ENCODE measurements at regions not wholly inside any gene's neighbourhood (a gene's known extent, or its start where the extent isn't known, plus 50 kb on each side); places are given as distances from the start of the nearest gene placed in this dataset.
"Not testable (repeated sequence)": the region's sequence is repeated elsewhere in the genome, so short reads cannot be mapped to it uniquely, and the experiment has no call there.

DNA sequence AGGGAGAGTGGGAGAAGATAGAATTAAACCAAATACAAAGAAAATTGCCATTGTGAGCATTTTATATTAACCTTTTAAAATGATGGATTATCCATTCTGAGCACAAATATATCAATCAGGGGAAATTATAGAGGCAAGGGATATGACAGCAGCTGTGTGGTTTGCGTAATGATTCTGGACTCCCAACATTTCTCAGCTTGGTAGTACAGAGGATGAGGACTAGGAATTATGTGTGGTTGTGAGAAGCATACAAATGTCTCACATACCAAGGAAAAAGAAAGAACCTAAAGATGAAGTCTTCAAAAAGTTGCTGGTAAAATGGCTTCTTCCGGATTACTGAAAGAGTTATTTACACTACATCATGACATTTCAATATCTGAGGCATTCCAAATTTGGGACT is 674.6 kb upstream of the NR3C2 start:
- DNase-seq = no peak

DNA sequence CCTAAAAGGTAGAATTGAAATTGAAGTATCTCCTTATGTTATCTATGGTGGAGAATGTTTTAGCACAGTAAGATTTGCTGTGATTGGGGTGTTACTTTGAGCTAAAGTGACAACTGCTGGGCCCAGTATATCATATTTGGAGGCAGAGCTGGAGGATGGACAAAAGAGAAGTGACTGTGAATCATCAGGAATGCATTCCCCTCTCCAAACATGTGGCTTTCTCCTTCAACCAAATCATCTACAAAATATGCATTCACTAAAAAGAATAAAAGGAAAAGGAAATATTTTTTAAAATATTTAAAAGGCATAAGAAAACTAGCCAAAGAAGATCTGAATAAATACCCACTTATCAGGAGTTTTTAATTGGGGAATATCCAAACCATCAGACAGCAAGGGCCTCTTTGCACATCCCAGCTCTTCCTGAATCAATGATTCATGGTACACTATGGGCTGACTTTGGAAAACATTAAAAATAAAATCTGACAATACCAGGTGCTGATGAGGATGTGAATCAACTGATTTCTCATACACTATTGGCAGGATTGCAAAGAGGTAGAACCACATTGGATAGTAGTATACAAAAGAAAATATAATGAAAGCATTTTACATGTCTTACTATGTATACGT is 671.7 kb upstream of the NR3C2 start:
- DNase-seq = no peak

DNA sequence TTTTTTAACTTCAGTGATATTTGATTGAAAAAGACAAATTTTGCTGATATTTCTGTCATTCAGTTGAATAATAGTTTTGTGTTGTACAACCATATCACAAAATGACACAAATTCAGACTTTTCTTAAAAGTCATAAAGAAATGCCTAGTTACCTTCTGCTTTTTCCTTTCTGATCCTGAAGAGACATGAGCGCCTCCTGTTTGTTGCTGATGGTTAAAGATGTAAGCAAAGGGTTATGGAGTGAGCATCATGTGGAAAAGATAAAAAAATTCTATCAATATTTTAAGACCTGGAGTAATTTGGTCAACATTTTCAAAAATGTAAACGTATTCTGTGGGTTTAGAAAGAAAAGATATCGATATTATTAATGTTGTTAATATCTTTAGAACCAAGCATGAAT is 669.9 kb upstream of the NR3C2 start:
- no peak for DNase-seq

DNA sequence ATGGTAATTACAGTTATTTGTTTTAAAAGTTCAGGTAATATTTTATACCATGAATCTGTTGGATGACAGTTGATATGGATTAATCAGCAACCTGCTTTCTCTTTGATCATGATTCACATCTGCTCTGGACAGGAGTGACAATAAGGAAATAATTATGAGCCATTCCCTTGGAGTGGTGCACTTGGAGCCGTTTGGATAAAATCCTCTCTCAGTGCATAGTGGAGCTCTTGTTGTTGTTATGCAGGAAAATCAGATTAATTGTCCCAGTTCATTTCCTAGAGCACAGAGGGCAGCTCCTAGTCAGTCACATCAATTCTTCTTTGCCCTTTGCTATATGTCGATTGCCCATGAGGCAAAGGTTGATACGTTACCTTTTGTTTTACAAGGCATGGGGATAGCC is 668.3 kb upstream of the NR3C2 start:
- DNase-seq = no peak

DNA sequence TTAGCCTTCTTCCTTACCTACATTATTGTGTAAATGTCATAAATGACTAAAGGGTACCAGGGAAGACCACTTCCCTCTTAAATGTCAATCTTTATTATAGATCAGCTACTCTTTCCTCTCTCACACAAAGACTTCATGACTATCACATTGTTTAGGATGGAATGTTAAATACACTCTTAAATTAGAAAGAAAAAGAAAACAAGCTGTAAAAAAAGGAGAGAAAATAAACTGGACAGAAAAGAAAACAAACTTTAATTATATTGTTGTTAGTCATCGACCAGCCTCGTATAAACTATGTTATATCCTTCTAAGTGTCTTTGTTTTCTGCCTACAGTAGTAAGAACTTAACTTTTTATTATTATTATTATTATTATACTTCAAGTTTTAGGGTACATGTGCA is 666.4 kb upstream of the NR3C2 start:
- no peak for DNase-seq

DNA sequence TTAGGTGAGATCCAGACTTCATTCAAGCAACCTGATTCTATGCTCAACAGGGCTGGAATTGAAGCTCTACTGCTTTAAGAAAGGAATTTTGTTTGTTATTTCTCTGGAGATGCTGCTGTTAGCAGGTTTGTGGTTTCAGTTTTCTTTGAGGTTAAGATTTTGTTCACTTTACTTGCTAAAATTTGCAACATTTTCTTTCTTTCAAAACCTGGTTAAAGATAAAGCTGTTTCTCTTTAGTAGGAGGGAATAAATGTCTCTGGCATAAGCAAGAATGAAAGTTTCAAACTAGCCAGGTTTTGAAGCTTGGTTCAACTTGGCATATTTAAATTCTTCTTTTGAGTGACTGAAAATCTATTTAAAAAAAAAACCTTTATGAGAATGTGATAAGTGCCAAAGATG is 660.6 kb upstream of the NR3C2 start:
- no peak for DNase-seq

DNA sequence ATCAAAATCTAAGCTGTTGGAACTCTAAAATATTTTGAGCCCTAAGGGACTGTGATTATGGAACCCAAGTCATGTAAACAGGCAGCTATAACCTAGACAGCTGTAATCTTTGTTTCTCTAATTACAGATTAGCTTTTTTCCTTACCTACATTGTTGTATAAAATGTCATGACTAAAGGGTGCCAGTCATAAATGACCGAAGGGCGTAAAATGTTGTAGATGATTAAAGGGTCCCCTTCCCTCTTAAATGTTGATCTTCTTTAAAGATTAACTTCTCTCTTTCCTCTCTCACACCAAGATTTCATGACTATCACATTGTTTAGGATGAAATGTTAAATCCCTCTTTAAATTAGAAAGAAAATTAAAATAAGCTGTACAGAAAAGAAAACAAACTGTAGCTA is 659.4 kb upstream of the NR3C2 start:
- DNase-seq = no peak

DNA sequence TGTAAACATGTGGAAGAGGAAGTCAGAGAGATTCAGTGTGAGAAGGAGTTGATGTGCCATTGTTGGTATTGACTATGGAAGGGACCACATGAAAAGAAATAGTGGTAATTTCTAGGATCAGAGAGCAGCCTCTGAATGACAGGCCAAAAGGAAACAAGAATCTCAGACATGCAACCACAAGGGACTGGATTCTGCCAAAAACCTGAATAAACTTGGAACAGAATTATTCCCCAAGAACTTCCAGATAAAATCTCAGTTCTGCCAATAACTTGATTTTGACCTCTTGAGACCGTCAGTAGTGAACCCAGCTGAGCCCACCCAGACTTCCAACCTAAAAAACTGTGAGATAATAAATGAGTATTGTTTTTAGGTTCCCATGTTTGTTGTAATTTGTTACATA is 653.6 kb upstream of the NR3C2 start:
- DNase-seq = no peak

DNA sequence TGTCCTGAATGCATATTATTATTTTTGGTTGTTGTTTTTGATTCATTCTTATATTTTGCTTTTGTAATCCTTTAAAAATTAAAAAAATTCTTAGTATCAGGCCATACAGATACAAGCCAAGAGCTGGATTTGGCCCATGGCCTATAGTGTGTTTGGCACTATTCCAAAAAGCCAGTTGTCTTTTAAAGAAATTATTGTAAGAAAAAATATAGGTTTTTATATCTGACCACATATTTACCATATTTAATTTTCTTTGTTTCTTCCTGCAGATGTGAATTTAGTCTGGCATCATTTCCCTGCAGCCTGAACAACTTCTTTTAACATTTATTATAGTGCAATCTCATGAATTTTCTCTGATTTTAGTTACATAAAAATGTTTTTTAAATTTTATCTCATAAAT is 652.8 kb upstream of the NR3C2 start:
- no peak for DNase-seq

DNA sequence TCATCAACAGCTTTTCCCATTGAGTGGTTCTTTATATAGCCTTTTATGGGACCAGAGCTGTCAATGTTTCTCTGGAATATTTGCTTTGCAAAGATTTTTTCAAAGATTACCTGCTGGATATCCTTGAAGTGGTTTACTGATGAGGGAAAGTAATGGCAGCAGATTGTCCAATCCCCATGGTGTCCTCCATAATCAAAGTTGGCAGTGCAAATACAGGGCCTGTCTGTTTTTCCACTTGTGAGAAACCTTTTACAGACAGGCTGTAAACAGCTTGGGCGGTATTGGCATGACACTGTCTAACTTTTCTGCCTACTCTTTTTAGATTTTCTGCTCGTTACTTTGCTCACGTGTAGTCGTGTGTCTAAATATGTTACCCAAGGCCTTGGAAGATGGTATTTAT is 641.9 kb upstream of the NR3C2 start:
- DNase-seq = no peak

DNA sequence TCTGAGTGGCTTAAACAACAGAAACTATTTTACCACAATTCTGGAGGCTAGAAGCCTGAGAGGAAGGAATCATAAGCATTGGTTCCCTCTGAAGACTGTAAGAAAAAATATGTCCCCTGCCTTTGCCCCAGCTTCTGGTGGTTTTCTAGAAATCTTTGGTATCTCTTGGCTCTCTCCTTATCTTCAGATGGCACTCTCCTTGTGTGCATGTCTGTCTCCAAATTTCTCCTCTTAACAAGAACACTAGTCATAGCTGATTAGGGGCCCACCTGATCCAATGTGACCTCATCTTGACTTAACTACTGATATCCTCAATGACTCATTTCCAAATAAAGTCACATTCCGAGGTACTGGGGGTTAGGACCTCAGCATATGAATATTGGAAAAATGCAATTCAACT is 635.0 kb upstream of the NR3C2 start:
- no peak for DNase-seq

DNA sequence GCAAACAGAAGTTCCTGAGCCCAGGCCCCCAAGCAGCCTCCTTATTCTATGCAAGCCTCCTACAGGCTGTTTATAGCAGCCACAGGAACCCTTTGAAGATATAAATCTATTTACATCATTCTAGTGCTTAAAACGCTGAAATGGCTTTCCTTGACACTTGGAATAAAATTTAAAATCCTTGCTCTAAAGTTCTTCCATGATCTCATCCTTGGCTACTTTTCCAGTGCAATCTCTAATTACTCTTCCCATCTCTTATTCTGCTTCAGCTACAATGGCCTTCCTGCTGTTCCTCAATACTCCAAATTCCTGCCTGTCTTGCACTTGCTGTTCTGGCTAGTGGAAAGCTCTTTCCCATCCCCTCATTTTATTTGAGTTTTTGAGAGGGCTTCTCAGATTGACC is 634.2 kb upstream of the NR3C2 start:
- DNase-seq = no peak

DNA sequence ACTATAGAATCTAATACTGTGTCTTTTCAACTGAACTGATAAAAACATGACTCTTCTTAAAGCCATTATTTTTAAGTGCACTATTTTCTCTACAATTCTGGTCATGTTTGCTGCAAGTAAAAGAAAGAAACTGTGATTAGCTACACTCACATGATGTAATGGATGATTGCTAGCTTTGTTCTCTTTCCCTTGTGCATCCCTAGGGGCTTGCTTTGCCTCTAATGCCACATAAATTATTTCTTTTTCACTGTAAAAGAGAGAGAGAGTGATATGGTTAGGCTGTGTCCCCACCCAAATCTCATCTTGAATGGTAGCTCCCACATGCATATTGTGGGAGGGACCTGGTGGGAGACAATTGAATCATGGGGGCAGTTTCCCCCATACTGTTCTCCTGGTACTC is 630.2 kb upstream of the NR3C2 start:
- DNase-seq = no peak

DNA sequence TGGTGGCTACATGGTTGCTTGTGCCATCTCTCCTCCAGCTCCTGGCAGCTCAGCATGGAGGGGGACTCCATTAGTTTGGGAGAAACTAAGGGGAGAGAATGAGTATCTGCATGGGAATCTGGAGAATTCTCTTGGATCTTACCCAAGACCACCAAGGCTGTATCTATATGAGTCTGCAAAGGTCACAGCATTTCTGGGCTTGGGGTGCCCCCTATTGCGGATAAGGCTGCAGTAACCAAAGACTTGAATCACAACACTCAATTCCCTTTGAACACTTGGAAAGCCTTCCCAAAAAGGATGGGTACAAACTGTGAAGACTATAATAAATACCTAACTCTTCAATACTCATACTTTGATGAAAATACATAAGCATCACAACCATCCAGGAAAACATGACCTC is 623.5 kb upstream of the NR3C2 start:
- DNase-seq = no peak

DNA sequence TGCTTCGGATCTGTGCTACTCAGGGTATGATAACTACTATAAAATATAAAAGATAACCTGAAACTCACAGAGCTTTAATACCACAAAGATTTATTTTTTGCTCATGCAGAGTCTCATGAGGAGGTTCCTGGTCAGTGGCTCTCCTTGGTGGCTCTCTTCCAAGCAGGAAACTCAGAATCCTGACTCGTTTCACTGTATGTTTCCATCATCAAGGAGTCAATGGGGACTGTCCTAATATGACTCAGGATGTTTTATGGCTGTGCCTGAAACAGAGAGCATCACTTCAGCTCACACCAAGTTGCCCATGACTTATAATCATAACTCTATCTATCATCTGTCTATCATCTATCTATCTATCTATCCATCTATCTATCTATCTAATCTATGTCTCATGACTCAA is 620.8 kb upstream of the NR3C2 start:
- no peak for DNase-seq

DNA sequence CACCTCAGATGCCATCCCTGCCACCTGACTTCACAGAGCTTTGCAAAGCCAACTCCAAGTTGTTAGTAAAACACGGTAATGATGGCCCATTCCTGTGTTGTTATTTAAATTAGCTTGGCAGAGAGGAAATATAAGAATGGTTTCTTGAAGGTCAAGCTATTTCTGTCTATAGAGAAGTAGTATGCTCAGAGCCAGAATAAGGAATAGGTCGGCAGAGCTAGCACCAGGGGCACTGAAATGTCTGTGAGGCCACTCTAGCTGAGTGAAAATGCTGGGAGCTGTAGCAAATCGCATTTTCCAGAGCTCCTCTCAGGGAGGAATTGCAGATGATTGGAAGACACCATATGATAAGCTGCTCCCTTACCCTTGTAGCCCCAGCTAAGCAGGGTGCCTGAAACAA is 615.4 kb upstream of the NR3C2 start:
- DNase-seq = no peak

DNA sequence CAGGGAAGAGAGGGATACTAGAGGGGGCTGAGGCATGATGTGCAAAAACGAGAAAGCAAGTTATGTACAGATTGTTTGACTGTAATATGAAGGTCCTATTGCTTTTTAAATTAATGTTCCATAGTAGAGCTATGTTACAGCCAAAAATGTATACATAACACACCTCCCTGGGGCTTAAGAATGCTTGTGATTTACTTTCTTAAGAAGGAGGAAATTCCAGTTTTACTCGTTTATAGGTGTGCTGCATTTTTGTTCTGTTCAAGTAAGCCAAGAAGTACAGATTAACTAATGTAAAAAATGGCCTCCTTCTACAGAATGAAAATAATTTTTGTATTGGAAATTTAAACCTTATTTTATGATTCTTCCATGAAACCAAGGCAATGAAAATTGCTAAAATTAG is 614.4 kb upstream of the NR3C2 start:
- no peak for DNase-seq

DNA sequence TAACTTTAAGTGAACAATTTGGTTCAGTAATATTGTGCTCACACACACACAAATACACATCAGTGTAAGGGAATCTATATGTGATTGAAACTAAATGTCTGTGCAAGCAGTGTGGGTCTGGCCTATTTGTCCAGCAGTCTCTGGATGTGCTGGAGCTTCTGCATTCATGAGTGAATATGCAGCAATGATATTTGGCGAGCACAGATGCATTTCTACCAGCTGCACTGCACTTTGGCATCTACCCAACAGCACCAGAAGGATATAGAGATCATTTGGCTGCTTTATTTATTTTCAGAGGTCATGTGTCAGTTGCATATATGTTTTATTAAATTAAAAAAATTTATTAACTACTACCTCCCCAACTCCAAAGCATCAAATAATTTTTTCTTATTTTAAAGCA is 613.4 kb upstream of the NR3C2 start:
- no peak for DNase-seq

DNA sequence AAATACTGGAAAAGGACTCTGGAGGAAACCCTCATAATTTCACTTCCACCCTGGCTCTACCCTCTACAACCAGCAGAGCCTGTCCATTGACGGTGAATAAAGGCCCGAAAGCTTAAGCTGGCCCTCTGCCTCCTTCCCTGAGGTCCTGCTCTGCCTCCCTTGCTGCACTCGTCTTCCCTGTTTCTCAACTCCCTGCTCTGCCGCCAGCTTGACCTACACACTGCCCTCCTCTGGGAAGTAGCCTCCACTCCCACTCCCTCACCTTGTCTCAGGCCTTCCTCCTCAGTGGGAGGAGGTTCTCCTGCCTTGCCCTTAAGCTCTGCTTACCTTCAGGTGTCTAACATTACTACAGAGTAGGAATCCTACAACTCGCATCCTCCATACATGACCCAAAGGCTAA is 608.6 kb upstream of the NR3C2 start:
- DNase-seq = no peak

DNA sequence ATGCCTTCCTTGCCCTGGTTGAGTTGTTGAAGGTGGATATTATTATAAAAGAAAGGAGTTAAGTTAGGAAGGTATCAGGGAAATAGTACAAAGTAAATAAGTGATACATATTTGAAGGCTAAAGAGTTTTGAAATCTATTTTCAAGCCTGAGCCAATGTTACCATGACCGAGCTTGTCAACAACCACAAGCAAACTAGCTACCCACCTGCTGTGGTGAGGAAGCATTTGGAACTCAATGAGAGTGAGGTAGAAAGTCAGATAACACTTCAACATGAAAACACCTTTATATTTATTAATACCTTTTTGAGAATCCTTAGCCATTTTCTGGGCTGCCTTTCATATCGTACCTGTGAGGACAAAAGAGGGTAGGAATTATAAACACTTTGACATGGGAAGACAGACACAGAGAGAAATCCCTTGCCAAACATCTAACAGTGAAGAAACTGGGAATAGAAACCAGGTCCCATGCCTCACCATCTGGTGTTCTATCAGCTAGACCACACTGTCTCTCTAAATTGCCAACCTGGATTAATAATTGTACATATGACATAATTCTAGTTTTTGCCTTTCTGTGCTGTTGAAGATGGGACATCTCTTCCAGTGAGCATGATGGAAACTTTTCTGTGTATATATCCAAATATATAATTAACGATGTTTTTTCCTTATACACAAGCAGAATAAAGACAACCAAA is 606.4 kb upstream of the NR3C2 start:
- no peak for DNase-seq

DNA sequence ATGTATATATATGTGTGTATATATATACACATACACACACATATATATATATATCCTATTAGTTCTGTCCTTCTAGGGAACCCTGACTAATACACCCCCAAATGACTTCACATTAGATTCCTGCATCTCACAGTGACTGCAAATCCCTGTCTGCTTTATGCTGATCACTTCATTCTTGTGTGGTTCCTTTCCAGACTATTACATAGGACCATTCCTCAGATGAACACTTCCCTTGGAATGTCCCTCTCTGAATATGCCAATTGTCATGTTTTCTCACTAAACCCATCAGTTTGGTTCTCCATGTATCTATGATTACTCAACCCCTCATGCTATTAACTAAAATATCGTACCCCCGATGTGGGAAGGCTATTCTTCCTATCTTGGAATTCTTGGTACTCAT is 605.2 kb upstream of the NR3C2 start:
- DNase-seq = no peak

DNA sequence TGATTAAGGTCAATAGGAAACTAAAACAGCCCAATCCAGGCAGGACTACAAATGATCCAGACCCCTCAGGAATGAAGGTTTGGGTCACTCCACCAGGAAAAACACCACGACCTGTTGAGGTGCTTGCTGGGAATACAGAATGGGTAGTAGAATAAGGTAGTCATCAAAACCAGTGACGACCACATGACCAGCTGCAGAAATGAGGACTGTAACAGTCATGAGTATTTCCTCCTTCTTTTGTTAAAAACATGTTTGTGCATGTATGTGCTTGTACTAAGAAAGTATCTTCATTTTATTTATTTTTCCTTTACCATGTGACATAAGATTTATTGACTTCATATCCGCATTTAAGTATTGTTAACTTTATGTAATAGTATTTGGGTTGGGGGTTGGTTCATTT is 603.5 kb upstream of the NR3C2 start:
- no peak for DNase-seq

DNA sequence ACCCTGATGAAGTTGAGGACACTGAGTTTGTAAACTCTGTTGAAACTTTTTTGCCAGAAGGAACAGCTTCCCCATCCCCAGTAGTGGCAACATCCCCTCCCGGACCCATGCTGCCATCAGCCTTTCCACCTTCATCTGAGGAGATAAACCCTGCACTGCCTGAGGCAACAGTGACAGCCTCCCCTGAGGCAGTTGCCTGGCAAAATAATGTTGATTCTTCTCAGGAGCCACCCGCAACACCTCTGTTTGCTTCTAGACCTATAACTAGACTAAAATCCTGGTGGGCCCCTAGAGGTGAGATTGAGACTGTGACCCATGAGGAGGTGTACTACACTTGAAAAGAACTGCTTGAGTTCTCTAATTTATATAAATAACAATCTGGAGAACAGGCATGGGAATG is 597.6 kb upstream of the NR3C2 start:
- DNase-seq = not testable (repeated sequence)

DNA sequence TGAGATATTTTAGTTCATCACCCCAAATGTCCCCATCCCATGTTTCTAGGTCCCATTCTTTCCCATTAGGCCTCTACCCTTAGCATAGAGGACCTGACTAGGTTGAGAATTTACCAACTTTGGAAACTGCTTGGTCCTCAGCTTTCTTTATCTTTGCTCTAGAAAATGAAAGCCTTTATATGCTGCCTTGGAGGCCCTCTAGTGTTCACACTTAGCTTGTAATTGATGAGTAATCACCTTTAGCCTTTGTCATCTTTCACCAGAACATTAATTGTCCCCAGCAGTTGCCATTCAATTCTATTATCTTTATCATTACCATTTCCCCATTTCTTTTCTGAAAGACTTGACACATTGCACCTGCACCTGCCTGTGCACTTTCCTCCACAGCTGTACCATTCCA is 589.2 kb upstream of the NR3C2 start:
- no peak for DNase-seq

DNA sequence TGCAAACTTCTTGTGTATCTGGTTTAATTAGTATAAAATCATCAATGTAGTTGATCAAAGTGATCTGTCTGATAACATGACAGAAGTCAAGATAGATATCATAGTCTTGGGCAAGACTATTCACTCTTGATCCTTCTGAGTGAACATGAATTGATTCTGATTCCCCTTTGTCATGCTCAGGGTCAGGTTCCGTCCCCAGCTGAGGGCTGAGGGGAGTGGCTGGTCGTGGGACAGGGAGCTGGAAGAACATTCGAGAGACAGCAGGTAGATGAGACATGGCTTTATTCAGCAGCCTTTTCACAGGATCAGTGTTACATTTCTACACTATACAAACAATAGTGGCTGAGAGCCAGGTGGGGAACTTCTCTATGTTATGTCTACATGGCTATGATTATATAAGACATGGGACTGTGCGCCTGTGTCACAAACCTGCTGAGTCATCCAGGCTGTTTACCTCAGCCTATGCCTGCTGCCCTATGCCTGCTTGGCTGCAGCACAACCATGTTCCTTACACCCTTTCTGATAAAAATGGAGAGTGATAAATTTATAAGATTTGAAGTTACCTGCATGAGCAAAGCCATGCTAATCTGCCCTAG is 586.9 kb upstream of the NR3C2 start:
- no peak for DNase-seq
